Spleen (tissue), 7 donors: ENCODE measurements at regions not wholly inside any gene's neighbourhood (a gene's known extent, or its start where the extent isn't known, plus 50 kb on each side); places are given as distances from the start of the nearest gene placed in this dataset.

Source experiments
- POLR2A ChIP-seq, 3 donors: fragments of 450-650 bp; IDR thresholded peaks; one replicate each; pipeline ENCODE4 v1.5.1; 2017; ENCODE audit warnings: antibody characterized with exemption in 3 of 3, mild to moderate bottlenecking in 1 of 3
- TF ChIP-seq, protein P1 (sequence below), 11 experiments: fragments of 200-600 bp in 7 of 11; fragments of 450-650 bp in 4 of 11; sonication (generic) in 4 of 11; IDR thresholded peaks in 8 of 11; conservative IDR thresholded peaks in 3 of 11; 1 replicate in 7 of 11; 2 replicates in 4 of 11; pipeline versions ENCODE4 v1.4.0 to v1.8.0; 2016 to 2021; ENCODE audit warnings: antibody characterized with exemption in 11 of 11, inconsistent platforms in 4 of 11, mild to moderate bottlenecking in 1 of 11
- donor health status: DM: no; HTN: no; CAD: no; lungs with moderate emphysema.
- donor health status: DM: no; HTN: no; CAD: no.
- donor health status: DM: no; HTN: no; CAD: no.

- no peak for TF ChIP-seq POLR2A (IDR thresholded peaks at IDR 0.05)
- TF ChIP-seq, protein P1, sequence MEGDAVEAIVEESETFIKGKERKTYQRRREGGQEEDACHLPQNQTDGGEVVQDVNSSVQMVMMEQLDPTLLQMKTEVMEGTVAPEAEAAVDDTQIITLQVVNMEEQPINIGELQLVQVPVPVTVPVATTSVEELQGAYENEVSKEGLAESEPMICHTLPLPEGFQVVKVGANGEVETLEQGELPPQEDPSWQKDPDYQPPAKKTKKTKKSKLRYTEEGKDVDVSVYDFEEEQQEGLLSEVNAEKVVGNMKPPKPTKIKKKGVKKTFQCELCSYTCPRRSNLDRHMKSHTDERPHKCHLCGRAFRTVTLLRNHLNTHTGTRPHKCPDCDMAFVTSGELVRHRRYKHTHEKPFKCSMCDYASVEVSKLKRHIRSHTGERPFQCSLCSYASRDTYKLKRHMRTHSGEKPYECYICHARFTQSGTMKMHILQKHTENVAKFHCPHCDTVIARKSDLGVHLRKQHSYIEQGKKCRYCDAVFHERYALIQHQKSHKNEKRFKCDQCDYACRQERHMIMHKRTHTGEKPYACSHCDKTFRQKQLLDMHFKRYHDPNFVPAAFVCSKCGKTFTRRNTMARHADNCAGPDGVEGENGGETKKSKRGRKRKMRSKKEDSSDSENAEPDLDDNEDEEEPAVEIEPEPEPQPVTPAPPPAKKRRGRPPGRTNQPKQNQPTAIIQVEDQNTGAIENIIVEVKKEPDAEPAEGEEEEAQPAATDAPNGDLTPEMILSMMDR (IDR thresholded peaks at IDR 0.05 in 8 of 11, conservative IDR thresholded peaks at IDR 0.05 in 3 of 11) = no peak
Measured at GRCh38 chr10:30789806-30790205, 160.3 kb upstream of the LYZL2 start.
